ENCODE measurements at regions not wholly inside any gene's neighbourhood (a gene's known extent, or its start where the extent isn't known, plus 50 kb on each side); places are given as distances from the start of the nearest gene placed in this dataset.

GRCh38 chr6:164296411-164296810 lies 881.9 kb downstream of the QKI start:
- no peaks in the 10 kb centered on the region for H3K27me3 Mint-ChIP-seq
- ChIA-PET CTCF (no interaction called here), POLR2A (no interaction called here)
- TF ChIP-seq CTCF (IDR thresholded peaks at IDR 0.05), result no peak
- Histone ChIP-seq H3K9me3 (ENCODE audit: control insufficient read depth in 1 of 2, insufficient read depth in 1 of 2, low read length in 2 of 2) (peaks cover 0 to 6% of the 10 kb centered on the region in 2 experiments), H3K4me3 (ENCODE audit: low read length) (no peak overlapping the region), H3K36me3 (ENCODE audit: insufficient read depth, low read length) (no peaks in the 10 kb centered on the region), H3K27me3 (ENCODE audit: control insufficient read depth in 1 of 2, insufficient read depth in 2 of 2, low read length in 2 of 2) (no peaks in the 10 kb centered on the region), H3K4me1 (ENCODE audit: insufficient read depth, low read length) (no peaks in the 10 kb centered on the region), H3K27ac (ENCODE audit: low read depth in 1 of 2, low read length in 2 of 2) (no peak overlapping the region)
- ATAC-seq (ENCODE audit: poor library complexity) (no peak), DNase-seq (no peak)
- H3K4me3 Mint-ChIP-seq, result no peak overlapping the region
- peaks cover 7% of the 10 kb centered on the region for H3K9me3 Mint-ChIP-seq
- H3K4me1 Mint-ChIP-seq (ENCODE audit: low read depth), result no peaks in the 10 kb centered on the region
- intact Hi-C loops (cut with DNase I, micrococcal nuclease), result no loop called here
- H3K36me3 Mint-ChIP-seq (ENCODE audit: low read depth), result no peaks in the 10 kb centered on the region
- no peak overlapping the region for H3K27ac Mint-ChIP-seq

GRCh38 chr6:164294047-164294784 lies 879.7 kb downstream of the QKI start:
- intact Hi-C loops (cut with DNase I, micrococcal nuclease), result no loop called here
- POLR2A ChIA-PET, result no interaction called here
- Histone ChIP-seq H3K27me3 (ENCODE audit: control insufficient read depth in 1 of 2, insufficient read depth in 2 of 2, low read length in 2 of 2) (no peaks in the 10 kb centered on the region), H3K4me1 (ENCODE audit: insufficient read depth, low read length) (no peaks in the 10 kb centered on the region), H3K9me3 (ENCODE audit: control insufficient read depth in 1 of 2, insufficient read depth in 1 of 2, low read length in 2 of 2) (peaks cover 0 to 6% of the 10 kb centered on the region in 2 experiments), H3K36me3 (ENCODE audit: insufficient read depth, low read length) (no peaks in the 10 kb centered on the region), H3K4me3 (ENCODE audit: low read length) (no peak overlapping the region), H3K27ac (ENCODE audit: low read depth in 1 of 2, low read length in 2 of 2) (no peak overlapping the region)
- Mint-ChIP-seq H3K4me1 (ENCODE audit: low read depth) (no peaks in the 10 kb centered on the region), H3K4me3 (no peak overlapping the region), H3K9me3 (peaks cover 11% of the 10 kb centered on the region), H3K27me3 (no peaks in the 10 kb centered on the region), H3K27ac (no peak overlapping the region), H3K36me3 (ENCODE audit: low read depth) (no peaks in the 10 kb centered on the region)
- CTCF ChIA-PET, result no interaction called here
- DNase-seq (no peak), ATAC-seq (ENCODE audit: poor library complexity) (no peak)
- TF ChIP-seq CTCF (IDR thresholded peaks at IDR 0.05), result no peak

GRCh38 chr6:164291224-164291623 lies 876.7 kb downstream of the QKI start:
- Histone ChIP-seq H3K4me3 (ENCODE audit: low read length) (no peak overlapping the region), H3K36me3 (ENCODE audit: insufficient read depth, low read length) (no peaks in the 10 kb centered on the region), H3K4me1 (ENCODE audit: insufficient read depth, low read length) (no peaks in the 10 kb centered on the region), H3K27me3 (ENCODE audit: control insufficient read depth in 1 of 2, insufficient read depth in 2 of 2, low read length in 2 of 2) (no peaks in the 10 kb centered on the region), H3K9me3 (ENCODE audit: control insufficient read depth in 1 of 2, insufficient read depth in 1 of 2, low read length in 2 of 2) (peaks cover 0 to 9% of the 10 kb centered on the region in 2 experiments), H3K27ac (ENCODE audit: low read depth in 1 of 2, low read length in 2 of 2) (no peak overlapping the region)
- no peaks in the 10 kb centered on the region for H3K36me3 Mint-ChIP-seq (ENCODE audit: low read depth)
- CTCF ChIA-PET, result no interaction called here
- TF ChIP-seq CTCF (IDR thresholded peaks at IDR 0.05), result no peak
- DNase-seq (no peak), ATAC-seq (ENCODE audit: poor library complexity) (no peak)
- POLR2A ChIA-PET, result no interaction called here
- no peak overlapping the region for H3K4me3 Mint-ChIP-seq
- peaks cover 8% of the 10 kb centered on the region for H3K9me3 Mint-ChIP-seq
- H3K27me3 Mint-ChIP-seq, result no peaks in the 10 kb centered on the region
- H3K27ac Mint-ChIP-seq, result no peak overlapping the region
- intact Hi-C loops (cut with DNase I, micrococcal nuclease), result no loop called here
- no peaks in the 10 kb centered on the region for H3K4me1 Mint-ChIP-seq (ENCODE audit: low read depth)

Data from CD4-positive, alpha-beta T cell (primary cell).